Suprapubic skin (tissue), 3 donors: ENCODE measurements at regions not wholly inside any gene's neighbourhood (a gene's known extent, or its start where the extent isn't known, plus 50 kb on each side); places are given as distances from the start of the nearest gene placed in this dataset.

Experiments used
- CTCF ChIP-seq, 2 donors: fragments of 200-600 bp in 1 of 2; fragments of 450-650 bp in 1 of 2; sonication (generic) in 1 of 2; IDR thresholded peaks; one replicate each; pipeline ENCODE4 v1.5.1; 2016 to 2019; ENCODE audit warnings: antibody characterized with exemption in 2 of 2, mild to moderate bottlenecking in 1 of 2, moderate library complexity in 1 of 2
- POLR2A ChIP-seq, 2 donors: fragments of 450-650 bp; IDR thresholded peaks; one replicate each; pipeline ENCODE4 v1.6.1; 2017; ENCODE audit warnings: antibody characterized with exemption in 2 of 2, mild to moderate bottlenecking in 2 of 2, moderate library complexity in 2 of 2

GRCh38 chr15:100821327-100821726 is 58.3 kb upstream of the ALDH1A3 start:
- TF ChIP-seq POLR2A (IDR thresholded peaks at IDR 0.05) (no peak), CTCF (IDR thresholded peaks at IDR 0.05) (no peak)
